ENCODE measurements at regions not wholly inside any gene's neighbourhood (a gene's known extent, or its start where the extent isn't known, plus 50 kb on each side); places are given as distances from the start of the nearest gene placed in this dataset.

DNA sequence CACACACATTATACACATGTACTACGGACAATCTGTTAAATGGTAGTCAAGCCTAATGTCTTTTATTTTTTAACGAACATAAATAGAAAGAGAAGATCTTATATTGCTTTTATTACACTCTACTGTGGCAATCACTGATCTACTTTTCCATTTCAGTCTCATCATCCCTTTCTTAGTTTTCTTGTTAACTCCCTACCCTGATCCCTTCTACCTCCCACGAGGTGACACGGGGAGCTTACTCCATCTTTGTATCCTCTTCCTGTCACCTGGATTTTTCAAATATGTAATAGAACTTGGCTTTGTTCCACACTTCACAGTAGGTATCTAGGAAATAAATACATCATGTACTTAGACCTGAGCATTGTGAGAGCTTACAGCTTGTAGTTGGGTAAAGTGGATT lies 211.0 kb downstream of the PIK3R1 start:
- no peaks in the 10 kb centered on the region for H3K9me3 Mint-ChIP-seq (ENCODE audit: low read depth)
- no peaks in the 10 kb centered on the region for H3K36me3 Mint-ChIP-seq
- no peak overlapping the region for H3K27ac Mint-ChIP-seq
- H3K4me3 Mint-ChIP-seq: no peak overlapping the region
- H3K27me3 Mint-ChIP-seq: no peaks in the 10 kb centered on the region
- peaks cover 47% of the 10 kb centered on the region for H3K4me1 Mint-ChIP-seq (ENCODE audit: low read depth)

DNA sequence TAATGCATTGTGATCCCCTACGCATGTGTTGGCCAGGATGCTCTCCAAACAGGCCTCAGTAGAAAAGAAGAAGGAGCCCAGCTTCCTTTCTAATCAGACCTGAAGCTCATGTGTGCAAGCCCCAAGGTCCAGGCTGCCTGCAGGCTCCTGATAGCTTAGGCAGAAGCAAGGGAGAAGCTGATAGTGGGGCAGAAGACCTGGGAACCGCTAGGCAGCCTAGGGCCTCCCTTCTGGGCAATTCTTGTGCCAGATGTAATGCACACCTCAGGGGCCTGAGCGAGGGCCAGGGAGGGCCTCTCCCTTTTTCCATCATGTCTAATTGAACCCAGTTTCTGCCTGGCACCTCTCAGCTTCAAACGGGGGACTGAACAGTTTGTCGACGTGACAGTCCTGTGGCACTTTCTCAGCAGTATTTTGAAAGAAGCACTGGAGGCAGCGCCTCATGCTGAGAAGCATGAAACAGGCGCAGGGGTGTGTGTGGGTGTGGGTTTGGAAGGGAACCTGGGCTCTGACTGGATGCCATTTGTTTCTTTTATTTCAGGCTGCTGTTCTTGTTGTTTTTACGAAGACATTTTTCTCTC lies 212.8 kb downstream of the PIK3R1 start:
- Mint-ChIP-seq H3K27me3 (no peaks in the 10 kb centered on the region), H3K36me3 (no peaks in the 10 kb centered on the region), H3K9me3 (ENCODE audit: low read depth) (no peaks in the 10 kb centered on the region), H3K4me1 (ENCODE audit: low read depth) (peaks cover 54% of the 10 kb centered on the region), H3K27ac (no peak overlapping the region), H3K4me3 (no peak overlapping the region)

DNA sequence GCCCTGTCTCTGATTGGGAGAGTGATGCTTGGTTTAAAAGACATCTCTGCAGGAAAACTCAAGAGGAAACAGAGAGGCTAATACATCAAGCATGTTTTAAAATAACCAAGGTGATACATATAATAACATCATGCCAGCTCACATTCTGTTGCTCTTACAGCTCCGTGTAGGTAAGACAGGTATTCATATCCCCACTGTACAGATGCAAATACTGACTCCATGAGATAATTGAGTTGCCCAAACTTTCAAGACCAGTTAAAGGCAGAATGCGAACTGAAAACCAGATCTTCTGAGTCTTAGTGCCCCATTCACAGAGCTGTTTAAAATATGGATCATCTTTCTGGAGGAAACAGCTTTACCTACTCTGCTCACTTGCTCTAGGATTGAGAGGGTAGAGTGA lies 214.0 kb downstream of the PIK3R1 start:
- Mint-ChIP-seq H3K27me3 (no peaks in the 10 kb centered on the region), H3K36me3 (no peaks in the 10 kb centered on the region), H3K4me3 (no peak overlapping the region), H3K27ac (no peak overlapping the region), H3K9me3 (ENCODE audit: low read depth) (no peaks in the 10 kb centered on the region), H3K4me1 (ENCODE audit: low read depth) (peaks cover 57% of the 10 kb centered on the region)

- no peaks in the 10 kb centered on the region for H3K36me3 Mint-ChIP-seq
- no peak overlapping the region for H3K4me3 Mint-ChIP-seq
- H3K9me3 Mint-ChIP-seq (ENCODE audit: low read depth): no peaks in the 10 kb centered on the region
- peaks cover 58% of the 10 kb centered on the region for H3K4me1 Mint-ChIP-seq (ENCODE audit: low read depth)
- H3K27me3 Mint-ChIP-seq: no peaks in the 10 kb centered on the region
- no peak overlapping the region for H3K27ac Mint-ChIP-seq
Measured at GRCh38 chr5:68430279-68430678, 214.7 kb downstream of the PIK3R1 start.

- H3K4me1 Mint-ChIP-seq (ENCODE audit: low read depth): peaks cover 60% of the 10 kb centered on the region
- no peak overlapping the region for H3K27ac Mint-ChIP-seq
- H3K36me3 Mint-ChIP-seq: no peaks in the 10 kb centered on the region
Measured at GRCh38 chr5:68431186-68431585, 215.6 kb downstream of the PIK3R1 start.

DNA sequence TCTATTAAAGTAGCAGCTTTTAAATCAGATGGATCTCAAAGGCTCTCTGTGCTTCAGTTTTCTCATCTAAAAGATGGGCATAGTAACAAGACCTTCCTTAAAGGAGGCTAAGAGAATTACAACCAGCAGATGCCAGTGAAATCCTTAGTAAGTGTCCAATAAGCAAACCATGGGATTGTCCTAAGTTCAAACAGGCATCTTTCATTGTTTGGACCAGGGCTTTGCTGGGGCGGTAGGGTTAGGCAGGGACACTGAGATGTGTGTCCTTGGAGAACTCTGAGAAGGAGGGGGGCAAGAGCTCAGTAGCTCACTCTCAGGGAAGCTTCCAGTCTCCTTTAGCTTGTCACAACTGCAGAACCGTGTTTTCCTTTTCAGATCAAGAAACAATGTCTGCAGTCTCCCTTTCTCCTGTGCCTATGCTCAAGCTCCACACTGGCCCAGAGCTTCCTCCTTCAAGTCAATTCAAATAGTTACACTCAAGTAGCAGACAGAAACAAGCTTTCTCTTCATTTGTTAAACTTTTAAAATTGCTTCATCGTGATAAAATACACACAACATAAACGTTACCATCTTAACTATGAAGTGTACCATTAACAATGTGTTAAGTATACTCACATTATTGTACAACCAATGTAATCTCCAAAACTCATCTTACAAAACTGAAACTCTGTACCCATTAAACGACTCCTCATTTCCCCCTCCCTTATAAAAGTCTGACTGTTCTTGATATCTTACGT lies 216.2 kb downstream of the PIK3R1 start:
- Mint-ChIP-seq H3K27ac (no peak overlapping the region), H3K9me3 (ENCODE audit: low read depth) (no peaks in the 10 kb centered on the region), H3K36me3 (no peaks in the 10 kb centered on the region), H3K27me3 (no peaks in the 10 kb centered on the region), H3K4me1 (ENCODE audit: low read depth) (peaks cover 56% of the 10 kb centered on the region), H3K4me3 (peak overlapping the region; percentile 24)

More at GRCh38 chr5:68431186-68431585, 215.6 kb downstream of the PIK3R1 start:
- H3K9me3 Mint-ChIP-seq (ENCODE audit: low read depth): no peaks in the 10 kb centered on the region
- H3K4me3 Mint-ChIP-seq: peak overlapping the region; percentile 24
- H3K27me3 Mint-ChIP-seq: no peaks in the 10 kb centered on the region

- no peaks in the 10 kb centered on the region for H3K9me3 Mint-ChIP-seq (ENCODE audit: low read depth)
- H3K36me3 Mint-ChIP-seq: no peaks in the 10 kb centered on the region
- H3K27me3 Mint-ChIP-seq: no peaks in the 10 kb centered on the region
- H3K4me3 Mint-ChIP-seq: peak overlapping the region; percentile 49
- peak overlapping the region; percentile 91 for H3K27ac Mint-ChIP-seq
- peaks cover 56% of the 10 kb centered on the region for H3K4me1 Mint-ChIP-seq (ENCODE audit: low read depth)
Measured at GRCh38 chr5:68432682-68433081, 217.1 kb downstream of the PIK3R1 start.

DNA sequence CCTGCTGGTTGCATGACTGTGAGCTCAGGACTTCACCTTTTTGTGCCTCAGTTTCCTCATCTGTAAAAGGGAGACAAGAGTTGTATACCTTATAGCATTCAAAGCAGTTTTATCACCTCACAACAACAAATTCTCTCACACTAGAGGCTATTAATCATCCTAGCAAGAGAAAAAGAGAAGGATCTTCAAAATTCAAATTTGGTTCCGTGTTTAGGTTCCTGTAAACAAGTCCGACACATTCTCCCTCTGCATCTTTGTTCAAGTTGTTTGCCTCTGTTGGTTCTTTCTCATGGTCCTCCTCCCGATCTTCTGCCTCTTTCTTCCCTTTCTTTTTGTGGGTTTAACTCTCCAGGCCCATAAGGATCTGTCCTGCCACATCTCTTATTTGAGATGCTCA lies 218.0 kb downstream of the PIK3R1 start:
- H3K27me3 Mint-ChIP-seq: no peaks in the 10 kb centered on the region
- no peaks in the 10 kb centered on the region for H3K9me3 Mint-ChIP-seq (ENCODE audit: low read depth)
- peak overlapping the region; percentile 91 for H3K27ac Mint-ChIP-seq
- H3K4me3 Mint-ChIP-seq: peak overlapping the region; percentile 70
- no peaks in the 10 kb centered on the region for H3K36me3 Mint-ChIP-seq
- peaks cover 56% of the 10 kb centered on the region for H3K4me1 Mint-ChIP-seq (ENCODE audit: low read depth)

DNA sequence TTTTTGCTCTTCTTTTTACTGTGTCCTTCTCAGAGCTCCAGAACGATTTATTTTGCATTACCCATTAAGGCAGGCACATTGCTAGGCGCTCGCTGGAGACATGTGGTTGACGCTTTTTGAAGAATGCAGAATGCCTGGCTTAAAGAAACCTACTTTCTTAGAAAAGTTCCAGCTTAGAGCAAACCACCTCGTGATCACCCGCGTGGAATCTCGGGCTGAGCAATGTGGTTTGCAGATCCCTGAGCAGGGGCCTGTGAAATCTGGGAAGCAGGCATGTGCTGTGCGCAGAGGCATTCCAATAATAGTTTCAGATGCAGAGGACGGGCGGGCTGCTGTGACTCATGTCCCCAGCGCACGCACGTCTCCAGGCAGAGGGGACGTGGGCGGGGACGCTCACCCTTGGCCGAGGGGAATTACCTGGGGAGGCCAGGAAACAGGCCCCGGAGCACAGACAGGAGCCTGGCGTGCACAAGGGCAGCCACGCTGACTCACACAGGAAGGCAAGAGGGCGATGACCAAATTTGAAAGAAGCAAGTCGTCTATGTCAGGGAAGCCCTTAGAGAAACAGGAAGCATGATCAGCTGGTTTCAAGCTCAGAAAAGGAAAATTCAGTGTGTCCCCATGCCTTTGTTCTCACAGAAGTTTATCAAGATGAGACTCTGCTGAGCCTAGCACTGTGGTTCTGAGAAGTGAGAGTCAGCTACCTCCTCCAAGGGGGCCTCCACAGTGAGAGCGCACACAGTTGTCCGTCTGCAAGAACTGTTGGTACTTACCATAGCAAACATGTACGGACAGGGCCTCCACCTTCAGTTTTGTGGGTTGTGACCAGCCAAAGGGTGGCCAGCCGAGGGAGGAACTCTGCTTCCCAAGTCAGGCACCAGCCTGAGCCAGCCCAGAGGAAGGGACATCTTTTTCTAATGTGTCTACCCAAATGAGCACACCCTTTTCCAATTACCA lies 218.6 kb downstream of the PIK3R1 start:
- Mint-ChIP-seq H3K27me3 (no peaks in the 10 kb centered on the region), H3K27ac (peak overlapping the region; percentile 91), H3K36me3 (no peaks in the 10 kb centered on the region), H3K4me1 (ENCODE audit: low read depth) (peaks cover 56% of the 10 kb centered on the region), H3K9me3 (ENCODE audit: low read depth) (no peaks in the 10 kb centered on the region), H3K4me3 (peak overlapping the region; percentile 70)

DNA sequence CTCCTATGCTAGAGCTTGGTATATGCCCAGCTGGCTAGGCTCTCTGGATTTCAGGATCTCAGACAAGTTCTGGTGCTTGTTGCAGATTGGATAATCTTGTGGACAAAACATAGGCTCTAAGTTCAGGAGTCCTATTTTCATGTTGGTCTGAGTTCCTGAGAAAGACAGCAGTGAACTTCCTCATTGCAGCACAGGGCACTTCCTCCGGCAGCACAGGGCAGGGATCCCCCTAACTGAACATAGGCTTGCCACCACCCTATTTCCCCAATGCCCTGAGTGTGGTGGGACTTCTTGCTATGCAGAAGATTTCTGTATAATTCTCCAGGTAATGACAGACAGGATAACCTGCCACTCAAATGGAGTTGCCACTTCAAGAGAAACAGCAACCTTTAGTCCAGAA lies 220.1 kb downstream of the PIK3R1 start:
- Mint-ChIP-seq H3K36me3 (no peaks in the 10 kb centered on the region), H3K27me3 (peaks cover 2% of the 10 kb centered on the region), H3K4me3 (peak overlapping the region; percentile 30), H3K9me3 (ENCODE audit: low read depth) (no peaks in the 10 kb centered on the region), H3K27ac (peak overlapping the region; percentile 11), H3K4me1 (ENCODE audit: low read depth) (peaks cover 58% of the 10 kb centered on the region)

GRCh38 chr5:68436686-68437520 lies 221.3 kb downstream of the PIK3R1 start:
- H3K27me3 Mint-ChIP-seq: peaks cover 2% of the 10 kb centered on the region
- H3K27ac Mint-ChIP-seq: no peak overlapping the region
- H3K4me1 Mint-ChIP-seq (ENCODE audit: low read depth): peaks cover 59% of the 10 kb centered on the region
- no peaks in the 10 kb centered on the region for H3K9me3 Mint-ChIP-seq (ENCODE audit: low read depth)
- no peak overlapping the region for H3K4me3 Mint-ChIP-seq
- no peaks in the 10 kb centered on the region for H3K36me3 Mint-ChIP-seq

DNA sequence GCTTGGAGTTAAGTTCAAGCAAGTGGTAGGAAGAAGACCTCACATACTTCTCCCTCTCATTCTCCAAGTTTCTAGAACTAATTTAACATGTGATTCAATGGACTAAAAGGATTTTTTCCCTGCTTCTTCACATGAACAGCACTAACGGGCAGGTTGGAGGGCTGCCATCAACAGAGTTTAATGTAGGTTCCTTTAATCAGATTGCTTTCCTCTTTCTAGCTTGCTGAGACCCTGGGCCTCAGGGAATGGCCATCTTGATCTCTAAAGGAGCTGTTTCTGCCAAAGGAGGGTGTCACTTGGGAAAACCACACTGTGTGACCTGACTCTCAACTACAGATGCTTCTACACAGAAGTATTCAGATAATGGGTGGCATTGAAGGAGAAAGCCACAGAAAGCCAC lies 223.3 kb downstream of the PIK3R1 start:
- Mint-ChIP-seq H3K36me3 (no peaks in the 10 kb centered on the region), H3K27ac (no peak overlapping the region), H3K27me3 (peaks cover 2% of the 10 kb centered on the region), H3K4me1 (ENCODE audit: low read depth) (peaks cover 41% of the 10 kb centered on the region), H3K4me3 (no peak overlapping the region), H3K9me3 (ENCODE audit: low read depth) (no peaks in the 10 kb centered on the region)

GRCh38 chr5:68440245-68440644 lies 224.7 kb downstream of the PIK3R1 start:
- H3K4me1 Mint-ChIP-seq (ENCODE audit: low read depth): peaks cover 28% of the 10 kb centered on the region

GRCh38 chr5:68440651-68441050 lies 225.1 kb downstream of the PIK3R1 start:
- Mint-ChIP-seq H3K36me3 (no peaks in the 10 kb centered on the region), H3K9me3 (ENCODE audit: low read depth) (no peaks in the 10 kb centered on the region), H3K27me3 (peaks cover 2% of the 10 kb centered on the region), H3K27ac (peak overlapping the region; percentile 24), H3K4me3 (no peak overlapping the region), H3K4me1 (ENCODE audit: low read depth) (peaks cover 24% of the 10 kb centered on the region)

More at GRCh38 chr5:68440245-68440644, 224.7 kb downstream of the PIK3R1 start:
- Mint-ChIP-seq H3K27me3 (peaks cover 2% of the 10 kb centered on the region), H3K9me3 (ENCODE audit: low read depth) (no peaks in the 10 kb centered on the region), H3K36me3 (no peaks in the 10 kb centered on the region), H3K27ac (no peak overlapping the region), H3K4me3 (no peak overlapping the region)
